Iris pigment epithelial cell (primary cell): ENCODE measurements at regions not wholly inside any gene's neighbourhood (a gene's known extent, or its start where the extent isn't known, plus 50 kb on each side); places are given as distances from the start of the nearest gene placed in this dataset.

ENCODE experiments used
- DNase-seq: peaks from one replicate; pipeline ENCODE4 v3.0.0-alpha.2; 2011; ENCODE audit warnings: low read depth

- DNase-seq: no peak
These were observed 280.8 kb downstream of the RERGL start for GRCh38 chr12:17809206-17809605.

GRCh38 chr12:17802657-17803641 is 287.0 kb downstream of the RERGL start:
- DNase-seq: no peak

GRCh38 chr12:17793854-17794253 is 296.1 kb downstream of the RERGL start:
- no peak for DNase-seq

GRCh38 chr12:17778242-17778641 is 311.8 kb downstream of the RERGL start:
- no peak for DNase-seq

GRCh38 chr12:17763366-17763765 is 326.6 kb downstream of the RERGL start:
- DNase-seq: no peak

- no peak for DNase-seq
These were observed 330.0 kb downstream of the RERGL start for GRCh38 chr12:17759982-17760381.
